ENCODE measurements at regions not wholly inside any gene's neighbourhood (a gene's known extent, or its start where the extent isn't known, plus 50 kb on each side); places are given as distances from the start of the nearest gene placed in this dataset.

DNA sequence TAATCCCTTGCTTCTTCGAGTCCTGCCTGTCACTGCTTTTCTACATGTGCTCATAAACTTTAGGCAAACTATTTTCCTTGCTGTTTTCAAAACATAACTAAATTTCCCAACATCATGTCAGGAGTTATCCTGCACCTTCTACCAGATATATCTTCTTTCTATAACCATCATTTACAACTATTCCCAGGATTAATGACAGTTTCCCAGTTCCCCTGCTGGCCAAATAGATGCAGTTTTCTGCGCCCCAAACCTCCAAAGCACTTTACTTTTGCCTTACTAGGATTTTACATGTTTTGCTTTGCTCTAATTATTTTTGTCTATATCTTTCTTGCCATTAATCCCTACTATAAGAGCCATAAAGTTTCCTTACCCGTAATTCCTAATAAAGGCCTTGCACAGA lies 122.5 kb downstream of the GLUL start:
- H3K27ac ChIP-seq = no peak overlapping the region
- DNase-seq = no peak
- H3K36me3 ChIP-seq = no peaks in the 10 kb centered on the region
- TF ChIP-seq POLR2A (IDR thresholded peaks at IDR 0.05) = no peak
- TF ChIP-seq, protein P1, sequence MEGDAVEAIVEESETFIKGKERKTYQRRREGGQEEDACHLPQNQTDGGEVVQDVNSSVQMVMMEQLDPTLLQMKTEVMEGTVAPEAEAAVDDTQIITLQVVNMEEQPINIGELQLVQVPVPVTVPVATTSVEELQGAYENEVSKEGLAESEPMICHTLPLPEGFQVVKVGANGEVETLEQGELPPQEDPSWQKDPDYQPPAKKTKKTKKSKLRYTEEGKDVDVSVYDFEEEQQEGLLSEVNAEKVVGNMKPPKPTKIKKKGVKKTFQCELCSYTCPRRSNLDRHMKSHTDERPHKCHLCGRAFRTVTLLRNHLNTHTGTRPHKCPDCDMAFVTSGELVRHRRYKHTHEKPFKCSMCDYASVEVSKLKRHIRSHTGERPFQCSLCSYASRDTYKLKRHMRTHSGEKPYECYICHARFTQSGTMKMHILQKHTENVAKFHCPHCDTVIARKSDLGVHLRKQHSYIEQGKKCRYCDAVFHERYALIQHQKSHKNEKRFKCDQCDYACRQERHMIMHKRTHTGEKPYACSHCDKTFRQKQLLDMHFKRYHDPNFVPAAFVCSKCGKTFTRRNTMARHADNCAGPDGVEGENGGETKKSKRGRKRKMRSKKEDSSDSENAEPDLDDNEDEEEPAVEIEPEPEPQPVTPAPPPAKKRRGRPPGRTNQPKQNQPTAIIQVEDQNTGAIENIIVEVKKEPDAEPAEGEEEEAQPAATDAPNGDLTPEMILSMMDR (IDR thresholded peaks at IDR 0.05) = no peak
- 98% methylated on average over 3 of the region's 3 CpGs for whole genome bisulfite sequencing (ENCODE audit: insufficient coverage, low coverage, low lambda C conversion rate, missing lambda C conversion rate)
- no peak for ATAC-seq
- no peak overlapping the region for H3K4me3 ChIP-seq
- no peaks in the 10 kb centered on the region for H3K9me3 ChIP-seq
- H3K27me3 ChIP-seq = no peaks in the 10 kb centered on the region
- H3K4me1 ChIP-seq = peaks cover 0 to 12% (median 0%) of the 10 kb centered on the region in 4 donors
- intact Hi-C loops (cut with DNase I) = no loop called here

DNA sequence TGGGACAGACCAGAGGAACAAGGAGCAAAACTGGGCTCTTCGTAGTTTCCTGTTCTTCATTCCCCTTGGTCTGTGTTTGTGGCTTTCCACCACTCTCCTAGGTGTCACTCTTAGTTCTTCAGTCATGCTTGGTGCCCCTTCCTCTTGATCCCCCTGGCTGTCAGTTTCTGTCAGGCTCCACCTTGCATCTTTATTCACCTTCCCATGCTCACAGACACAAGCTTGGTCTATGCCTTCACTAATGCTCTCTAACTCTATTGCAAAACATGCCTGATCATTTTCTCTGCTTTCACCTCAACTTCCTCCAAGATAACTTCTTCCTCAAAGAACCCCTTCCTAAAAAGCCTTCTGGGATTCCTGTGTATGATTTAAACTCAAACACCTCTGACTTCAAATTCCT lies 122.9 kb downstream of the GLUL start:
- H3K4me3 ChIP-seq = no peak overlapping the region
- peaks cover 0 to 12% (median 0%) of the 10 kb centered on the region in 4 donors for H3K4me1 ChIP-seq
- TF ChIP-seq, protein P1 (IDR thresholded peaks at IDR 0.05) = no peak
- no peak for TF ChIP-seq POLR2A (IDR thresholded peaks at IDR 0.05)
- WGBS (ENCODE audit: insufficient coverage, low coverage, low lambda C conversion rate, missing lambda C conversion rate) = 86% methylated on average over 1 of the region's 1 CpG
- H3K27ac ChIP-seq = no peak overlapping the region
- no peaks in the 10 kb centered on the region for H3K27me3 ChIP-seq
- intact Hi-C loops (cut with DNase I) = no loop called here
- ATAC-seq (peak in 1 of 4 donors; percentile 42), DNase-seq (no peak)
- no peaks in the 10 kb centered on the region for H3K9me3 ChIP-seq
- H3K36me3 ChIP-seq = no peaks in the 10 kb centered on the region

DNA sequence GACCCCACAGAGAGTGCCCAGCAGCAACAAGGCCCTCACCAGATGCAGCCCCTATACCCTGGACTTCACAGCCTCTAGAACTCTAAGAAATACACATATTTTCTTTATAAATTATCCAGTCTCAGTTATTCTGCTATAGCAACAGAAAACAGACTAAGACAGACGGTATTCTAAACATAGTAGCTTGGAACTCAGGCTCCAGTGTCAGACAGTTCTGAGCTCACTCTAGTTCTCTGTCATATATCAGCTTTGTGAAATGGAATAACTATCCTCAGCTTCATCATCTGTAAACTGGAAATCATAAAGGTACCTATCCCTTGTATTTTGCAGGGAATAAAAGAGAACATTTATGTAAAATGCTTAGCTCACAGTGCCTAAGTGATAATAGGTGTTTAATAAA lies 127.4 kb downstream of the GLUL start:
- WGBS (ENCODE audit: insufficient coverage, low coverage, low lambda C conversion rate, missing lambda C conversion rate) = 14% methylated on average over 1 of the region's 1 CpG
- no peak for DNase-seq
- intact Hi-C loops (cut with DNase I) = no loop called here

DNA sequence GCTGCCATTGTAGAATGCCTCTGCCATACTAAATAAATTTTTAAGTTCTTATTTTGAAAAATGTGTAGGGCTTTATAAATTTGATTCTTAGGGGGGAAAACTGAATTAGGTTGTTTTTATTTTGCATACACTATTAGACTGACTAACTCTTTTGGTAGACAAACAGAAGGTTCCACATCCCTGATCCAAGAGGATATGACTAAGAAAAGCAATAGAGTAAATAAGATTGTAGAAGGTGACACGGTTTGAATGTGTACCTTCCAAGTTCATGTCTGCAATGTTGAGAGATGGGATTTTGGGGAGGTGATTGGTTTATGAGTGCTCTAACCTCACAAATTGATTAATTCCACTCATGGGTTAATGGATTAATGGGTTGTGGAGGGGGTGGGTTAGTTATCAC lies 127.9 kb downstream of the GLUL start:
- intact Hi-C loops (cut with DNase I) = no loop called here
- no peak for DNase-seq
- H3K36me3 ChIP-seq = no peaks in the 10 kb centered on the region
- TF ChIP-seq POLR2A (IDR thresholded peaks at IDR 0.05) = no peak
- TF ChIP-seq, protein P1 (IDR thresholded peaks at IDR 0.05) = no peak
- H3K27ac ChIP-seq = no peak overlapping the region
- no peaks in the 10 kb centered on the region for H3K27me3 ChIP-seq
- no peak overlapping the region for H3K4me3 ChIP-seq
- 38% methylated on average over 1 of the region's 1 CpG for WGBS (ENCODE audit: insufficient coverage, low coverage, low lambda C conversion rate, missing lambda C conversion rate)
- peaks cover 0 to 20% (median 0%) of the 10 kb centered on the region in 4 donors for H3K4me1 ChIP-seq
- H3K9me3 ChIP-seq = no peaks in the 10 kb centered on the region
- peak in 1 of 4 donors; percentile 62 for ATAC-seq

More for the DNA sequence above, 127.4 kb downstream of the GLUL start:
- no peaks in the 10 kb centered on the region for H3K9me3 ChIP-seq
- no peak for ATAC-seq
- H3K27ac ChIP-seq = no peak overlapping the region
- no peak overlapping the region for H3K4me3 ChIP-seq
- H3K27me3 ChIP-seq = no peaks in the 10 kb centered on the region
- TF ChIP-seq, protein P1 (IDR thresholded peaks at IDR 0.05) = no peak
- no peak for TF ChIP-seq POLR2A (IDR thresholded peaks at IDR 0.05)
- peaks cover 0 to 16% (median 0%) of the 10 kb centered on the region in 4 donors for H3K4me1 ChIP-seq
- H3K36me3 ChIP-seq = no peaks in the 10 kb centered on the region

DNA sequence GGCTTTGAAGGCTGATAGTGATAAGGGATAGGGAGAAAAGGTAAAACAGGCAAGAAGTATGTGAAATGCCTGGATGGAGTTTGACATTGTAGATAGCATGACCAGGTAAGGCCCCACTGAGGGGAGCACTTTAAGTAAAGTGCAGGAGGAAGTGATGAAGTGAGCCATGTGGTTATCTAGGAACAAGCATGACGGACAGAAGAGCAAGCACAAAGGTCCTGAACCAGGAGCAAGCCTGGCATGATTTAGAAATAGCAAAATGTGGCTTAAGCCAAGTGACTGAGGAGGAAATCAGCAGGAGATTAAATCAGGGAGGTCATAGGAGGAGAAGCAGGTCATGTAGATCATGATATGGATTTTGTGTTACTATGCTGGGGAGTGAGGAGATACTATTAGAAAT lies 129.2 kb downstream of the GLUL start:
- Histone ChIP-seq H3K4me3 (no peak overlapping the region), H3K9me3 (no peaks in the 10 kb centered on the region), H3K27ac (no peak overlapping the region), H3K4me1 (peaks cover 0 to 20% (median 0%) of the 10 kb centered on the region in 4 donors), H3K27me3 (no peaks in the 10 kb centered on the region), H3K36me3 (no peaks in the 10 kb centered on the region)
- no peak for DNase-seq
- WGBS (ENCODE audit: insufficient coverage, low coverage, low lambda C conversion rate, missing lambda C conversion rate) = 19% methylated on average over 1 of the region's 1 CpG
- no peak for TF ChIP-seq POLR2A (IDR thresholded peaks at IDR 0.05)
- TF ChIP-seq, protein P1 (IDR thresholded peaks at IDR 0.05) = no peak
- intact Hi-C loops (cut with DNase I) = no loop called here
- ATAC-seq = peak in 2 of 4 donors; percentile 37 to 54
